Neutrophil (primary cell): ENCODE measurements at regions not wholly inside any gene's neighbourhood (a gene's known extent, or its start where the extent isn't known, plus 50 kb on each side); places are given as distances from the start of the nearest gene placed in this dataset.

Source experiments
- H3K27ac ChIP-seq: fragments of 200-600 bp; sonication (generic); 2 replicates; pipeline ENCODE4 v1.5.1; 2016; ENCODE audit warnings: mild to moderate bottlenecking, moderate library complexity
- H3K27me3 ChIP-seq: fragments of 200-600 bp; sonication (generic); 2 replicates; pipeline ENCODE4 v1.6.0; 2016; ENCODE audit warnings: mild to moderate bottlenecking
- H3K36me3 ChIP-seq: fragments of 200-600 bp; sonication (generic); 2 replicates; pipeline ENCODE4 v1.5.1; 2017
- H3K4me1 ChIP-seq, 2 experiments: fragments of 200-600 bp in 1 of 2; sonication (generic) in 1 of 2; 1 replicate in 1 of 2; 2 replicates in 1 of 2; pipeline versions ENCODE4 v1.5.1 to v1.6.1; 2013 to 2016; ENCODE audit warnings: low read depth in 1 of 2, low read length in 1 of 2, mild to moderate bottlenecking in 1 of 2, moderate library complexity in 1 of 2; ENCODE audit not compliant: control insufficient read depth in 1 of 2, insufficient read depth in 1 of 2
- H3K4me3 ChIP-seq, 2 experiments: fragments of 200-600 bp in 1 of 2; sonication (generic) in 1 of 2; 1 replicate in 1 of 2; 2 replicates in 1 of 2; pipeline ENCODE4 v1.5.1; 2013 to 2016; ENCODE audit warnings: low read depth in 1 of 2, low read length in 1 of 2, mild to moderate bottlenecking in 1 of 2, moderate library complexity in 1 of 2
- H3K9me3 ChIP-seq: fragments of 200-600 bp; sonication (generic); 2 replicates; pipeline ENCODE4 v1.5.1; 2016
- CTCF ChIP-seq: fragments of 200-600 bp; sonication (generic); IDR thresholded peaks from 2 replicates; pipeline ENCODE4 v1.5.1; 2016; ENCODE audit warnings: antibody characterized with exemption

- TF ChIP-seq CTCF, result no peak
- Histone ChIP-seq H3K9me3 (no peaks in the 10 kb centered on the region), H3K27ac (peak overlapping the region; percentile 16), H3K4me1 (peaks cover 3 to 12% of the 10 kb centered on the region in 2 experiments), H3K27me3 (no peaks in the 10 kb centered on the region), H3K36me3 (no peaks in the 10 kb centered on the region), H3K4me3 (no peak overlapping the region)
Observed at GRCh38 chr13:31919971-31920726, 111.4 kb upstream of the FRY start.

- peak overlapping the region; percentile 16 for H3K27ac ChIP-seq
- no peaks in the 10 kb centered on the region for H3K27me3 ChIP-seq
- no peaks in the 10 kb centered on the region for H3K9me3 ChIP-seq
- no peak overlapping the region for H3K4me3 ChIP-seq
- H3K4me1 ChIP-seq, result peaks cover 3 to 12% of the 10 kb centered on the region in 2 experiments
- H3K36me3 ChIP-seq, result no peaks in the 10 kb centered on the region
- TF ChIP-seq CTCF, result no peak
Observed at GRCh38 chr13:31920727-31921100, 110.9 kb upstream of the FRY start.

GRCh38 chr13:31922724-31923123 is 108.8 kb upstream of the FRY start:
- Histone ChIP-seq H3K27ac (no peak overlapping the region), H3K27me3 (no peaks in the 10 kb centered on the region), H3K36me3 (no peaks in the 10 kb centered on the region), H3K9me3 (no peaks in the 10 kb centered on the region), H3K4me1 (peaks cover 3 to 12% of the 10 kb centered on the region in 2 experiments), H3K4me3 (no peak overlapping the region)
- no peak for TF ChIP-seq CTCF

- H3K27me3 ChIP-seq, result no peaks in the 10 kb centered on the region
- no peak overlapping the region for H3K27ac ChIP-seq
- no peaks in the 10 kb centered on the region for H3K9me3 ChIP-seq
- no peaks in the 10 kb centered on the region for H3K36me3 ChIP-seq
- peaks cover 3 to 12% of the 10 kb centered on the region in 2 experiments for H3K4me1 ChIP-seq
- H3K4me3 ChIP-seq, result no peak overlapping the region
- no peak for TF ChIP-seq CTCF
Observed at GRCh38 chr13:31923134-31923763, 108.3 kb upstream of the FRY start.

- Histone ChIP-seq H3K36me3 (no peaks in the 10 kb centered on the region), H3K27ac (no peak overlapping the region), H3K4me1 (peaks cover 8 to 18% of the 10 kb centered on the region in 2 experiments), H3K9me3 (no peaks in the 10 kb centered on the region), H3K4me3 (no peak overlapping the region), H3K27me3 (no peaks in the 10 kb centered on the region)
- TF ChIP-seq CTCF, result no peak
Observed at GRCh38 chr13:31925079-31925478, 106.5 kb upstream of the FRY start.
